NCI-H748 (cell line): ENCODE measurements at regions not wholly inside any gene's neighbourhood (a gene's known extent, or its start where the extent isn't known, plus 50 kb on each side); places are given as distances from the start of the nearest gene placed in this dataset.

Experiments
- DNase-seq: peaks from one replicate; lab custom pipeline; 2025; ENCODE audit not compliant: unreplicated experiment; lab: John Stamatoyannopoulos, UW

GRCh38 chr16:86037999-86038925 lies 139.3 kb downstream of the IRF8 start:
- DNase-seq, result peak; percentile 12

GRCh38 chr16:86038926-86039310 lies 140.0 kb downstream of the IRF8 start:
- no peak for DNase-seq

GRCh38 chr16:86039606-86040005 lies 140.6 kb downstream of the IRF8 start:
- DNase-seq, result no peak

- no peak for DNase-seq
Observed at GRCh38 chr16:86040496-86040895, 141.5 kb downstream of the IRF8 start.

GRCh38 chr16:86041215-86041614 lies 142.3 kb downstream of the IRF8 start:
- DNase-seq, result no peak

GRCh38 chr16:86041807-86042206 lies 142.8 kb downstream of the IRF8 start:
- DNase-seq, result no peak

GRCh38 chr16:86042393-86042792 lies 143.4 kb downstream of the IRF8 start:
- no peak for DNase-seq

- no peak for DNase-seq
Observed at GRCh38 chr16:86042996-86043725, 144.2 kb downstream of the IRF8 start.

- no peak for DNase-seq
Observed at GRCh38 chr16:86044241-86044671, 145.3 kb downstream of the IRF8 start.

GRCh38 chr16:86044881-86045590 lies 146.1 kb downstream of the IRF8 start:
- peak; percentile 45 for DNase-seq

- DNase-seq, result no peak
Observed at GRCh38 chr16:86045591-86045971, 146.6 kb downstream of the IRF8 start.

- DNase-seq, result no peak
Observed at GRCh38 chr16:86046026-86046425, 147.1 kb downstream of the IRF8 start.

- no peak for DNase-seq
Observed at GRCh38 chr16:86046667-86047270, 147.8 kb downstream of the IRF8 start.

- no peak for DNase-seq
Observed at GRCh38 chr16:86048221-86048620, 149.3 kb downstream of the IRF8 start.

GRCh38 chr16:86048882-86049585 lies 150.1 kb downstream of the IRF8 start:
- no peak for DNase-seq

- DNase-seq, result no peak
Observed at GRCh38 chr16:86049641-86050040, 150.7 kb downstream of the IRF8 start.

GRCh38 chr16:86050111-86050510 lies 151.1 kb downstream of the IRF8 start:
- DNase-seq, result no peak

- DNase-seq, result no peak
Observed at GRCh38 chr16:86050591-86051367, 151.8 kb downstream of the IRF8 start.

- DNase-seq, result peak; percentile 21
Observed at GRCh38 chr16:86051368-86052114, 152.6 kb downstream of the IRF8 start.
